Mucosa of gallbladder (tissue), 1 donor: ENCODE measurements at regions not wholly inside any gene's neighbourhood (a gene's known extent, or its start where the extent isn't known, plus 50 kb on each side); places are given as distances from the start of the nearest gene placed in this dataset.
A peak's percentile ranks its signal among the peaks of the same experiment; 100 is the strongest.

ENCODE experiments used
- DNase-seq: peaks from one replicate; pipeline ENCODE4 v3.0.0-alpha.2; 2020; ENCODE audit warnings: low spot score
- donor health status: DM: no; HTN: no; CAD: no.

DNA sequence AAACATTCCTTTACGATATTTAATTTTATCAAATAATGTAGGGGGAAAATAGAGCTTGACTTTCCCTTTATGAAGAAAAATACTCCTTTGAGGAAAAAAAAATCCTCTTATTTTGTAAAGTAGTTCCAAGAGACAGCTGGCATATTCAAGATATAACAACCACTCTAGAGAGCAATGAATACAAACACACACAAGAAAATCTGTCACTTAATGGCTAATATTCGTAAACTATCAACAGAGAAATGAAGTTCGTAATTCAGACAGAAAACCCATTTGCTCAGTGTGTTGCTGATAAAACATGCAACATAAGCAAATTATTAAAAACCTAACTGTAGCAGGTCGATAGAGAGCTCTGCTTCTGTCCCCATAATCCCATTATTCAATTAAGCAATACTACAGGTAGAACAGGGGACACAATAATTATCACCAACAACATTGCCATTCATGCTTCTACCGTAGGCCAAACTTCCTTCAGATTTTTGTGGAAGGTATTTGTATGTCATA lies 714.4 kb upstream of the MARCKS start:
- DNase-seq: no peak

DNA sequence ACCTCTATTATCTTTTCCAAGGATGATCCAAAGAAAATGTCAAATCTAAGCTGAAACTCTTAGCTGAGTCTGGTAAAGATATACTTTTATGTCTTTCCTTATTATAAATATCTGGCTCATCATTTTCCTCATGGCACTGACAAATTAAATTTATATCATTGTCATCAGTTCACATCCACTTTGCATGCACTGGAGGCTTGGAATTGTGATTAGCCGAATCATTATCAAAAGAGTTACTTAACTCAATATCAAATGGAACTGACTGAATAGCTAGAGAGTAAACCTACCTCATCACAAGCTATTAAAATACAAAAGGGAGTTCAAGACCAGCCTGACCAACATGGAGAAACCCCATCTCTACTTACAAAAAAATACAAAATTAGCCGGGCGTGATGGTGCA lies 713.9 kb upstream of the MARCKS start:
- DNase-seq: no peak

DNA sequence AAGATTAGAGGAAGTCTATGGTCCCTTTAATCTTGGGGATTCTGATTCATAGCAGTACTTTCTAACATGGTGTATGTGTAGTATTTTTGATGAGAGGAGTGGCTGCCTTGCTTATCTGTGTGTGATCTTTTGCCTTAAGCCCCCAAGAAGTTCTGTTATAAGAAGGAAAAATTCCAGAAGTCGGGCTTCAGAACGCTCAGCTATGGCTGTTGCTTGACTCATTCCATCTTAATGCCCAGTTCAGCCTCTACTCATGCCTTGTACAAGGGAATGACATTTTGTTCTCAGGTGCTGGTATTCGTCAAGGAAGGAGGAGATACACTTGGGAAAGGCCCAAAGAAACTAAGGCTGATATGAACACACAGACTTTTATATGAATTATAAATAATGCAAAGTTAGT lies 713.0 kb upstream of the MARCKS start:
- DNase-seq: no peak

DNA sequence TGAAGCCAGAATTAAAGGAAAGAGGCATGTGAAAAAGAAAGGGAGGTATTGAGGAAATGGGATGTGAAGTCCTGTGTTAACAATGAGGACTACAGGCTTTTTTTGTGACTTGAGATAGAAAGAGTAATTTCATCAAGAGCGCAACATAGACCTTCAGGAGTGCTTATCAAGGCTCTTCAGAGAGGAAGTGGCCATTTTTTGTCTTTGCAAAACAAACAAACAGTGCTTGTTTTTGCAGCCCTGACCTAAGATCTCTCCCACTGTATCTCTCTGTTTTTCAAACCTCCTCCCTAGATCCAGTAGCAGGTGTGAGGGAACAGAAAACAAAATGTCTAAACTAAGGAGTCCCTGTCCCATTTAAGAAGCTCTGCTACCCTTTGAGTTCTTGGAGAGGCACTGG lies 710.3 kb upstream of the MARCKS start:
- no peak for DNase-seq

DNA sequence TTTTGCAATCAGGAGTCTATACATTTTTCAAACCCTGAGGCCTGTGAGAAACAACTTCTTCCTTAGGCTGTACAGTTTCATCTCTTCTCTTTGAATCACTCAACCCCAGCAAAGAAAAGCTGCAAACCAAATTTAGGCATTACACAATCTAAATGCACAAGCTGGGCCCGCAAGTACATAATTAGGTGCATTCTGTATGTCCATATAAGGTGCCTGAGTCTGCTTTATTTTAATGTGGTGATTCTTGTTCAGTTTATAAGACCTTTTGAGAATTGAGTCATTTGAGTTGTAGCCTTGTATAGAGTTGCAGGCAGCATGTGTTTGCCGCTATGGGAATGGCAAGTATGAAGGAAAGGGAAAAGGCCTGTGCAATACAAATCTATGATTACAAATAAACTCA lies 709.6 kb upstream of the MARCKS start:
- no peak for DNase-seq

DNA sequence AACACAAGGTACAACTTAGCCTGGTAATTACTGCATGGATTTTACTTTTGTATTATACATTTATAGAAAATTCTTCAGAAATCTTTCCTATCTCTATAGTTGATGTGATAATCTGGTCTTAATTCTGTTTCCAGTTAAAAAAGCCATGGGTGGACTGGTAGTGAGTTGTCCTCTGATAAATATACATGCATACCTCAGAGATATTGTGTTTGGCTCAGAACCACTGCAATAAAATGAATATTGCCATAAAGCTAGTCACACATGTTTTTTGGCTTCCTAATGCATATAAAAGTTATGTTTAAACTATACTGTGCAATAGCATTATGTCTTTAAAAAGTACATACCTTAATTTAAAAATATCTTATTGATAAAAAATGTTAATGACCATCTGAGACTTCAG lies 708.6 kb upstream of the MARCKS start:
- DNase-seq: no peak

DNA sequence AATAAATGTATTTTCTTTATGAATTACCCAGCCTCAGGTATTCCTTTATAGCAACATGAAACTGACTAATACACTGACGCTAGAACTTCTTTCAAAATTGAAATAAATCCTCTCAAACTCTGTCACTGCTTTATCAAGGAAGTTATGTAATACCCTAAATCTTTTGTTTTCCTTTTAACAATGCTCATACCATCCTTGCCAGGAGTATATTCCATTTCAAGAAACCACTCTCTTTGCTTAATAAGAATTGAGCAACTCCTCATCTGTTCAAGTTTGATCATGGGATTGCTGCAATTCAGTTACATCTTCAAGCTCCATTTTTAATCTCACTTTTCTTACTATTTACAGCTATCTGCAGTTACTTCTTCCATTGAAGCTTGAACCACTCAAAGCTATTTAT lies 707.6 kb upstream of the MARCKS start:
- no peak for DNase-seq

DNA sequence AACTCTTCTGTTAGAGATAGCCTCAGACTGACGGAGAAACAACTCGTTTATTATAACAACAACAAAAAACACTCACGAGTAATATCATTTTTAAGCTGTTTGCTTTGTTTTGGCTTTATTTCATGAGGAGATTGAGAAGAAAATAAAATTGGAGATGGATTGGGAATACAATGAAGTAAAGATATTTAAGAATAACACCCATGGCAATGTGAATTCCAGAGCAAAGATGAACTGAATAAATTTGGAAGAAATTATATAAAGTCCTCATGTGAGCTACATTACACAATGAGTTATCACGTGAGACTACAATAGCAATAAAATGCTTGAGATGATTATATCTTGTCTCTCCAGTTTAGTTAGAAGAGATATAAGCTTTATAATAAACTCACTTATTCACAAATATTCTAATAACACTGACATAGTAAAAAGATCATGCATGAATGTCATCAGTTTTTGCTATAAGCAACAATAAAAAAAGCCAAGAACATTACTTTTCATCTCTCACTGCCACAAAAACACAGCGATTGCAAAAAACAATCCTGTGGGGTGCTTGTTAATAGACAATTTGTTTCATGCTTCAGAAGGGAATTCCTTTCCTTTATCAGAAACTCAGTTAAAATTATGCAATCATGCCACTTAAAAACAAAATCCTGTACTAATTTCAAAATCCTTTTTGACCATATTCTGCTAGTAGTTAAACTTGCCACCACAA lies 696.7 kb upstream of the MARCKS start:
- DNase-seq: no peak

DNA sequence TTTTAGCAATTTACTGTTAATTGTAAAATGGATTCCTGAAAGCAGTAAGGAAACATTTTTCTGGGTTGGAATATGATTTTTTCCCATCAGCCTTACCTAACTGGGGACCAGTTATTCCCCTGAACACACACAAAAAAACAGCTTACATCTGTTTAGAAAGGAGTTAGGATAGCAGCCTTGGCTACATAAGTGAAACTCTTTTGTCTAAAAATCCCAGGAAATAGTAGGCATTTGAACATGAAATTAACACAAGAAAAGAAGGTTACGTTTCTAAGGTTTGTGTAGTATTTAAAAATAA lies 696.2 kb upstream of the MARCKS start:
- DNase-seq: no peak

DNA sequence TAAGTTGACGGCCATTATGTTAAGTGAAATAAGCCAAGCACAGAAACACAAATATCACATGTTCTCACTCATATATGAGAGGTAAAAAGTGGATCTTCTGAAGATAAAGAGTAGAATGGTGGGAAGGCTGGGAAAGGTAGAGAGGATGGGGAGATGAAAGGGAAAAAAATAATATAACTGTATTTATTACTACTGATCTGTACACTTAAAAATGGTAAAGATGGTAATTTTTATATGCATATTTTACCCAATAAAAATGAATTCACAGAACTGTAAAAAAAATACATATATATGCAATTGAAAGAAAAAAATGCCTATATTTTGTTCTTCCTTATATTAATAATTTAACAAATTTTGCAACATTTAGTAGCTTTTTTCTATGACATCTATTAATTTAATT lies 694.4 kb upstream of the MARCKS start:
- no peak for DNase-seq

DNA sequence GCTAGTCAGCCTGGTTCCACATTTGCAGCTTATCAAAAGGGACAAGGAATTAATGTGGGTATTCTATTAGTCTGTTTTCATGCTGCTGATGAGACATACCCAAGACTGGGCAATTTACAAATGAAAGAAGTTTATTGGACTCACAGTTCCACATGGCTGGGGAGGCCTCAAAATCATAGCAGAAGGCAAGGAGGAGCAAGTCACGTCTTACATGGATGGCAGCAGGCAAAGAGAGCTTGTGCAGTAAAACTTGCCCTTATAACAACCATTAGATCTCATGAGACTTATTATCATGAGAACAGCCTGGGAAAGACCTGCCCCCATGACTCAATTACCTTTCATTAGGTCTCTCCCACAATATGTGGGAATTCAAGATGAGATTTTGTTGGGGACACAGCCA lies 689.1 kb upstream of the MARCKS start:
- no peak for DNase-seq

DNA sequence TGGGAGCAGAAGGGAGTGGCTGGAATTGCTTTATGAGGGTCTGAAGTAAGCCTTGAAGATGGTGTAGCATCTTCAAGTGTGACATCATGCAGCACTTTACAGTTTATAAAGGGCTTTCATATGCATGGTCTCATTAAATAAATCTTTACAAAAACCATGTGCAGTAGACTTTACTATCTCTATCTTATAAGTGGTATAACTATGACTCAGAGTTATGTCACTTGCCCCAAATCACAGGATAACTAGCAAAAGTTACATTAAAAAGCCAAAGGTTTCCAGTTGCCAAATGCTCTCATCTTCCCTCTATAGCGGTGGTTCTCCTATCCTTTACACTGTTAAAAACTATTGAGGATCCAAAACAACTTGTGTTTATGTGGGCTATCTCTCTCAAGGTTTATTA lies 687.7 kb upstream of the MARCKS start:
- DNase-seq: no peak

DNA sequence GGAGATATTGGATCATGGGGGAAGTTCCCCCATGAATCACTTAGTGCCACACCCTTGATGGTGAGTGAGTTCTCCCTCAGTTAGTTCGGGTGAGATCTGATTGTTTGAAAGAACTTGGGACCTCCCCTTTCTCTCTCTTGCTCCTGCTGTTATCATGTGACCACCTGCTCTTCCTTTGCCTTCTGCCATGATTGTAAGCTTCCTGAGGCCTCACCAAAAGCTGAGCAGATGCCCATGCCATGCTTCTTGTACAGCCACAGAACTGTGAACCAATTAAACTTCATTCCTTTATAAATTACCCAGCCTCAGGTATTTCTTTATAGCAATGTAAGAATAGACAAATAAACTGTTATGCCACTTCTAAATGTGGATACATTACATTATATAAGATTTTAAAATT lies 686.7 kb upstream of the MARCKS start:
- no peak for DNase-seq

DNA sequence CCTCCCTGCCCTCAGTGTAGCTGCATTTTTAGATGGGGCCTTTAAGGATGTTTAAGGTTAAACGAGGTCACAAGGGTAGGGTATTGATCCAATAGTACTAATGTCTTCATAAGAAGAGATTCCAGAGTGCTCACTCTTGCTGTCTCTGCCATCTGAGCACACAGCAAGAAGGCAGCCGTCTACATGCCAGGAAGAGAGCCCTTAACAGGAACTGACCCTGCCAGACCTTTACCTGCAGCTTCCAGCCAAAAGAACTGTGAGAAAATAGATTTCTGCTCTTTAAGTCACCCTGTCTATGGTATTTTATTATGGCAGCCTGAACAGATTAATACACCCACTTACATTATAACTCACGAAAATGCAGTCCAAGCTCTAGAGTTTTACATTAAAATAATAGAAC lies 685.3 kb upstream of the MARCKS start:
- no peak for DNase-seq

DNA sequence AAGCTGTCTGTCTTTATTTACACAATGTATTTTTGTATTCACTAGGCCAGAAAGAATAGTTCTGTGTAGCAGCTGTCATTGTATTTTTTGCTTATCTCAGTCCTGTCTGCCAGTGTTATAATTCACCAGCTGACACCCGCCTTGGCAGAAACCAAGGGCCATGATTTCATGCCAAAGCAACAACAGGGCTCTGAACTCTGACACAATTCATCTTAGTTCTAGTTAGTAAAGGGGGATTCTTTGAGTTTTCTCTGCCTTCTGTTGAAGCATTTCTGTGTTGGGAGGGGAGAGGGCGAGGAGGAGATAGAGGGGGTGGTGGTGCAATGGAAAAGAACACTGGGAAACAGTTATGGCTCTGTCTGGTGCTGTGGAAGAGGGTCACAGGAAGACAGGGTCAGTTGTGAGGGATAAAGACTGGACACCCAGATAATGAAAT lies 684.6 kb upstream of the MARCKS start:
- DNase-seq: peak; percentile 27

DNA sequence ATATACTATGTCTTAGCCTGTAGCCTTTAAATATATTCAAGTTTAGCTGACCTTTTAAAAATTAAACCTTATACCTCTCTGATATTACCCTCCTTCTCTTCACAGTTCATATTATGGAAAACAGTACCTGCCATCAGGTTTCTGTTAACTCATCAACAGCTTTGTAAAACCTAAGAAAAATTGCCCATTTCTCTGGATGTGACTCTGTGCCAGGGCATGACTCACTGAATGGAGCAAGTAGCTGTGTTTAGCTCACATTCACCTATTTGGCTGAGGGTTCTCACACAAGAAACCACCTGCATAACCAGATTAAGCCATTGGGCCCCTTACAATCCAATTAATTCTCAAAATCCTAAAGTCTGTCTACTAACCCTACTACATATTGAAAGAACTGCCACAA lies 678.8 kb upstream of the MARCKS start:
- DNase-seq: no peak

DNA sequence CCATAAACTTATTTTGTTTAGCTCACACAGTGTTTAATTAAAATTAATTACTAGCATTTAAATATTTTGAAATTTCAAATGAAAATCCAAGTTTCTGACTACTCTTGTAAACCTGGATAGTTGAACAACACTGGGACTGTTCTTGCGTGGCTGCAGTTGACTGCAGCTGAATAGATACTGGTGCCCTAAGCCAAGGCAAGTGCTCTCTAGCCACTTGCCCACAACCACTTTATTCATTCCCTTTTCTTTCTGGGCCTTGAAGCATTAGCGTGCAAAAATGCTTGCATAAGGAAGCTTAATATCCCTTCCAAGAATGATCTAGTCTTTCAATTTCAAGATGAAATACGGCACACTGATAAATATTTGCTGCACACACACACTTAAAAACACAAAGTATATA lies 676.0 kb upstream of the MARCKS start:
- no peak for DNase-seq

DNA sequence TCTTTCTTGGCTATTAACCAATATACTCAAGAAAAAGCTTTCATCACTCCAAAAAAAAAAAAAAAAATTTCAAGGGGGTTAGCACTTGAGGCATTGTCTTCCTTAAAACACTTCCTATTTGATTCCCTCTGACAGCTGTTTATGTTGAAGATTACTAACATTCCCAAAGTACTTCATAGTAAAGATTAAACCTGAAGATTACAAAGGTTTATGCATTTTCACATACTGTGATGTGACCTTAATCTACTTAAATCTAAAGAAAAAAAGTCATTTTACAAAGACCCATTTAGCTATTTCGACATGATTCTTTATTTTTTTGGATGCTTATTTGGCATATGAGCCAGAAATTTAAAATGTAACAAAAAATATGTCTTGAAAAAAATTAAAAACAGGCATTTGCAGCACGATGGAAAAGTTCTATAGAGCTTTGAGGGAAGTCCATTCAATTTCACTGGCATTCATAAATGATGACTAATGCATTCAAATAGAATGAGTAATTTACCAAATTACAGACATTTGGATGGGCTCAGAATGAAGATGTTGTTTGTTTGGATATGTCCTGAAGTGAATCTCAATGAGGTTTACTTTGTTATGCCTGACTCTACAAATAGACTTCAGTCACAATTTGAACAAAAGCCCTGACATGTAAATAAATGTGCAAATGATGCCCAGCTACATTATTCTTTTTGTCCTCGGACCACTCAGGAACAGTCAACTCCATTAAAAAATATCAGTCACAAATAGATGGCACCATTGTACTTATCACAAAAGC lies 674.6 kb upstream of the MARCKS start:
- no peak for DNase-seq

DNA sequence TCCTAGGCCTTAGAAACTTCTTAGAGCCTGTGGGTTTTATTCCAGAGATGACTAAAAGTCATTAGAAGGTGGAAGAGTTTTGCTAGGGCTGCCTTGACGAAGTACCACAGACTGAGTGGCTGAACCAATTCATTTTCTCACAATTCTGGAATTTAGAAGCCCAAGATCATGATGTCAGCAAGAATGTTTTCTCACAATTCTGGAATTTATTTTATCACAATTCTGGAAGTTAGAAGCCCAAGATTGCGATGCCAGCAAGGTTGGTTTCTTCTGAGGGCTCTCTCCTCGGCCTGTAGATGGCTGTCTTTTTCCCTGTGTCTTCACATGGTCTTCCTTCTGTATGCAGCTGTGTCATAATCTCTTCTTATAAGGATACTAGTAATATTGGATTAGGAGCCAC lies 672.9 kb upstream of the MARCKS start:
- no peak for DNase-seq

DNA sequence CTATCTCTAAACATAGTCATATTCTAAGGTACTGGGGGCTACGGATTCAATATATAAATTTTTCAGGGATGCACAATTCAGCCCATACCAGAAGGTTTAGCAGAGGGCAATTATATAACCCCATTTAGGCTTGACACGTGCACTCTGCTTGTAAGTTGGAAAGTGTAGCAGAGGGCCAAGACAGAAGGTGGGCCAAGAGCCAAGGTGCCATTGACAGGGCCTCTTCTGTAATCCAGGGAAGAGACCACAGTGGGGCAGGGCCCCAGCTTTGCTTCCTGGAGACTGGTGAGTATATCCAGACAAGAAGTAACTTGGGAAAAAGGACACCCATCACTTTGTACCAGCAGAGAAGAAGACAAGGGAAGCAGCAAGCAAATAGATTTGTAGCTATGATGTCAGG lies 672.4 kb upstream of the MARCKS start:
- no peak for DNase-seq

DNA sequence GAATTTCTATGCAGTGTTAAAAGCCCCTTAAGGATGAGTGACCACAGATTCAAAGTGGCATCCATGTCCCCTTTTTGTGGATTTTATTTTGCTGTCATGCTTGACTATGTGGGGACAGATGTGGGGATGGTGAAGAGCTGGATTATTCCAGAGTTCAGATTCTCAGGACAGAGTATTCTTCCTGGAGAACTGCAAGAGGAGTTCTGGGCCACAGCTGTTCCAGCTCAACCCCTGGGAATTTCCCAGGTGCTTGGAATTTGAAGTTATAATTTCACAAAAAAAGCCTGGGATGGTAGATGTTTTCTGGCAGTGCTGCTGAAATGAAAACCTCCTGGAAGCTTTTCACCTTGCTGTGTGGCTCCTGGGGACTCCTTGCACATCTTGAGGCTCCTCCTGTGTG lies 671.8 kb upstream of the MARCKS start:
- no peak for DNase-seq

DNA sequence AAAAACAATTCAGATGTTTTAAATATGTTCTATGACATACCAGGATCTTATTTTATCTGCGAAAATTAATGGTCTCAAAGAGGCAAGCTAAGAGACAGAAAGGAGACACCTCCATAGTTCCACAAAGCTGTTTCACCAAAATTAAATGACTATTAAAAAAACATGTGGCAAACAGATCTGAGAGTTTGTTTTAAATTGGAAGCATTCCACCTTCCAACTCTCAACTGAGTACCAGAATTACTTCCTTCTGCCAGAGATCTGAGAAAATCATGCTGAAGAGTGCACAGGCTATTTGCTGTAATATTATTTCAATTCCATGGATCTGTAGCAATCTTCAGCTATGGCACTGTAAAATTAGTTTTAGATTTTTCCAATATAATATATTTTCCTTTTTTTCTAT lies 669.5 kb upstream of the MARCKS start:
- no peak for DNase-seq

DNA sequence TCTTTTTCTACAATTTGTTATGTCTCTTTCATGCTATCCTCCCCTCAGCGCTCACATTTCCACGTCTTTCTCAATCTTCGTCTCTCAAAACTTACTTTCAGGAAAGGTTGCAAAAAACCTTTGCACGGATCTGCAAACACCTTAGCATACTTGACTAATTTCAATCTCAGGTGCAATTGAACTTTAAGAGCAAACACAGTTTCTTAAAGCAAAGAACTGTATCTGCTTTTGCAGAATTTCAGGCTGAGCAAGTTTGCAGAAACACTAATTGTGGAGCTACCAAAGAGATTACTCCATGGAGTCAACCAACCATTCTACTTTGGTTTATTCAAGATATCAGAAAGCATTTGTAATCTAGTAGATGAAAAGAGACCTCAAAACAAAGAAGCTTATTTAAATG lies 668.2 kb upstream of the MARCKS start:
- no peak for DNase-seq

DNA sequence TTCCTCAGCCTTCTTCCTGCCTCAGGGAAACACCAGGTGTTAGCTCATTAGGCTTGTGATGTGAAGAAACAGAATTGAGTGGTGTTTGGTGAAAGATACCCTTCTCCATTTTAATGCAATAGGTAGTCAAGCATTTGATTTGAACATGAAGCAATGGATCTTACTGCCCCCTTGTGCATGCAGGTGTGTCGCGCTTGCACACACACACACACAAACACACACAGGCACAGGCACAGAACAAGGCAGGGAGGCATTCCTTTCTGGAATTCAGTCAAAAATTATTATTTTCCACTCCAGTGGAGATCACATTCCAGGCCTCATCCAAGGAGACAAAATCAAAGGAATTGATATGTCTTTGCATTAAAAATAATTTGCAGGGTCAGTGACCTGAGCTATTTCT lies 667.0 kb upstream of the MARCKS start:
- no peak for DNase-seq
